ENCODE measurements at regions not wholly inside any gene's neighbourhood (a gene's known extent, or its start where the extent isn't known, plus 50 kb on each side); places are given as distances from the start of the nearest gene placed in this dataset.
A peak's percentile ranks its signal among the peaks of the same experiment; 100 is the strongest.

DNA sequence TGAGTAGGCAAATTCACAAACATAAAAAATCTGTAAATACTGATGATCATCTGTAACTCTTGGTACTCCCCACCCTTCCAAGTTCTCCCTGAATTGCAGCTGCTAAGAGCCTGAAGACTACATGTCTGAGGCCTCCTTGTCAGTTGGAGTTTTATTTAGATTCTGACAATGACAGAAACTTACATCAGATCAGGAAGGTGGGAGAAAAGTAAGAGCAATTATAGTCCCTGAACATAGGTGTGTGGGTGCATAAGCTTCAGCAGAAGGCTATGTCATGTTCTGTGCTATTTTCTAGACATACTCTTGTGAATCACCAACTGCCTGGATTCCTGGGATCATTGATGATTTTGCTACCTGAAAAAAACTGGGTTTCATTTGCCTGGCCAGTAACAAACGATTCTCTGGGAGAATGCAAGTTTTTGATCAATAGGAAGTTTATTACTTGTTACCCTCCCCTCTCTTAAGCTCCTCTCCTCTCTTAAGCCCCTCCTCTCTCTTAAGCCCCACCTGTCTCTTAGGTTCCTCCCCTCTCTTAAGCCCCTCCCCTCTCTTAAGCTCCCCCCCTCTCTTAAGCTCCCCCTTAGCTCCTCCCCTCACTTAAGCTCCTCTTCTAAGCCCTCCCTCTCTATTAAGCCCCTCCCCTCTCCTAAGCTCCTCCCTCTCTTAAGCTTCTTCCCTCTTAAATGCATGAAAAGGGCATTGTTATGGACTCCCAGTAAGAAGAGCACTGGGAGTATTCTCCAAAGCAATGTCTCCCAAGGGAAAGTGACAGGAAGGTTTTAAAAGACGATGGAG lies 1183.4 kb upstream of the AUTS2 start:
- Histone ChIP-seq H2BK20ac (ENCODE audit: low read length) (no peak overlapping the region), H3K9me3 (ENCODE audit: insufficient read depth in 2 of 2, low read depth in 1 of 2, low read length in 1 of 2) (peaks cover 7 to 10% of the 10 kb centered on the region in 2 experiments), H3K4ac (replicated peaks; ENCODE audit: insufficient read length, low read depth, low read length) (no peak overlapping the region), H3K56ac (replicated peaks; ENCODE audit: insufficient read length, low read depth, low read length) (no peak overlapping the region), H4K91ac (replicated peaks; ENCODE audit: insufficient read length, low read length) (no peak overlapping the region), H4K5ac (ENCODE audit: insufficient read length, low read depth, low read length) (no peak overlapping the region), H3K4me1 (replicated peaks in 1 of 4; ENCODE audit: control insufficient read depth in 3 of 4, insufficient read depth in 4 of 4, low read length in 3 of 4) (peaks cover 0 to 3% (median under 1%) of the 10 kb centered on the region in 4 experiments; a peak in 2 of 7 replicates), H4K8ac (ENCODE audit: extremely low read depth, insufficient read depth, low read length) (no peak overlapping the region), H4K20me1 (replicated peaks in 1 of 2; ENCODE audit: control insufficient read depth in 1 of 2, insufficient read depth in 2 of 2, low read length in 2 of 2) (no peaks in the 10 kb centered on the region), H3K23me2 (ENCODE audit: low read depth, low read length) (no peaks in the 10 kb centered on the region; the same call in 1 of the 2 replicates), H3K4me3 (ENCODE audit: extremely low read depth in 1 of 4, insufficient read depth in 2 of 4, low read depth in 3 of 4, low read length in 4 of 4) (no peak overlapping the region), H3K36me3 (ENCODE audit: control insufficient read depth in 2 of 4, insufficient read depth in 4 of 4, low read length in 3 of 4) (no peaks in the 10 kb centered on the region), H2BK12ac (ENCODE audit: low read depth, low read length) (no peak overlapping the region), H3K23ac (ENCODE audit: insufficient read length) (no peak overlapping the region), H2AK5ac (ENCODE audit: low read depth, low read length) (no peak overlapping the region), H3K27me3 (replicated peaks in 1 of 4; ENCODE audit: control insufficient read depth in 3 of 4, extremely low read depth in 1 of 4, insufficient read depth in 3 of 4, low read length in 3 of 4) (no peaks in the 10 kb centered on the region), H2BK5ac (ENCODE audit: low read depth, low read length) (no peak overlapping the region), H2AFZ (ENCODE audit: low read length) (no peak overlapping the region), H3K14ac (ENCODE audit: insufficient read length) (no peak overlapping the region), H3K9ac (replicated peaks in 1 of 4; ENCODE audit: extremely low read depth in 1 of 4, low read depth in 3 of 4, low read length in 3 of 4) (no peak overlapping the region), H3K18ac (ENCODE audit: extremely low read depth, low read length) (no peak overlapping the region), H3K79me2 (ENCODE audit: control insufficient read depth in 1 of 2, insufficient read depth in 2 of 2, low read length in 2 of 2) (no peaks in the 10 kb centered on the region), H3K79me1 (ENCODE audit: low read depth, low read length) (no peaks in the 10 kb centered on the region), H3K4me2 (ENCODE audit: insufficient read depth in 1 of 2, low read depth in 2 of 2, low read length in 2 of 2) (no peak overlapping the region), H3K27ac (ENCODE audit: low read depth, low read length) (no peak overlapping the region), H2BK120ac (replicated peaks; ENCODE audit: low read depth, low read length) (no peak overlapping the region), H2BK15ac (ENCODE audit: low read length) (0 out of 2 replicates have a peak overlapping the region, but pooled peaks have one; percentile 92)
- ChIA-PET CTCF (ENCODE audit: partially characterized antibody) (interaction anchor here (1.4 to 1.5 kb wide), 2 partner anchors 10 to 930 kb away, joined by 3 to 4 read pairs; no protein-coding TSS in a partner anchor), POLR2A (ENCODE audit: partially characterized antibody) (interaction anchor here (0.6 kb wide), 1 partner anchor 14 kb away, joined by 5 read pairs; no protein-coding TSS in a partner anchor)
- no peak for DNase-seq (ENCODE audit: low read depth in 1 of 2, low spot score in 2 of 2)
- no peak for FAIRE-seq
- WGBS, 2 experiments (ENCODE audit: extremely low coverage in 1 of 2, insufficient coverage in 1 of 2, insufficient read length in 1 of 2, insufficient replicate concordance in 2 of 2, low coverage in 1 of 2, low lambda C conversion rate in 2 of 2, missing lambda C conversion rate in 1 of 2), result 83% methylated on average over 2 of the region's 2 CpGs; no CpG with 5 or more reads in 1 of the 2 experiments
- TF ChIP-seq EGR1 (IDR thresholded peaks at IDR 0.05; ENCODE audit: borderline replicate concordance, low read depth, low read length), result no peak
- no peak for TF ChIP-seq CBX8 (IDR thresholded peaks at IDR 0.05; ENCODE audit: borderline replicate concordance, low read depth, low read length)
- TF ChIP-seq BCL11A (IDR thresholded peaks at IDR 0.05; ENCODE audit: low read depth in 2 of 2, low read length in 2 of 2), result no peak
- TF ChIP-seq CEBPB (IDR thresholded peaks at IDR 0.05; ENCODE audit: low read depth, low read length), result no peak
- no peak for TF ChIP-seq SUZ12 (IDR thresholded peaks at IDR 0.05; ENCODE audit: low read length)
- TF ChIP-seq CTBP2 (IDR thresholded peaks at IDR 0.05; ENCODE audit: borderline replicate concordance, insufficient read depth, insufficient read length, low read length), result no peak
- no peak for TF ChIP-seq SAP30 (IDR thresholded peaks at IDR 0.05; ENCODE audit: insufficient read depth, insufficient replicate concordance, low read length)
- TF ChIP-seq EP300 (IDR thresholded peaks at IDR 0.05; ENCODE audit: borderline replicate concordance in 1 of 2, low read depth in 2 of 2, low read length in 2 of 2), result no peak
- TF ChIP-seq JUND (IDR thresholded peaks at IDR 0.05; ENCODE audit: low read length), result no peak
- TF ChIP-seq, protein P1, sequence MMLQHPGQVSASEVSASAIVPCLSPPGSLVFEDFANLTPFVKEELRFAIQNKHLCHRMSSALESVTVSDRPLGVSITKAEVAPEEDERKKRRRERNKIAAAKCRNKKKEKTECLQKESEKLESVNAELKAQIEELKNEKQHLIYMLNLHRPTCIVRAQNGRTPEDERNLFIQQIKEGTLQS (IDR thresholded peaks at IDR 0.05; ENCODE audit: insufficient read depth, low read depth, low read length), result no peak
- no peak for TF ChIP-seq HDAC6 (IDR thresholded peaks at IDR 0.05; ENCODE audit: low read depth, low read length)
- no peak for TF ChIP-seq SIX5 (IDR thresholded peaks at IDR 0.05; ENCODE audit: low read depth, low read length)

Measured in H1 (cell line).